Right lobe of liver (tissue), 6 donors: ENCODE measurements at regions not wholly inside any gene's neighbourhood (a gene's known extent, or its start where the extent isn't known, plus 50 kb on each side); places are given as distances from the start of the nearest gene placed in this dataset.

Experiments
- ATAC-seq, 4 donors: fragments of 200-7000 bp; cut with Tn5 transposase; one replicate each; pipeline ENCODE4 v1.9.1; 2020; ENCODE audit warnings: mild to moderate bottlenecking in 4 of 4, moderate library complexity in 4 of 4
- DNase-seq, 3 donors: peaks; one replicate each; pipeline ENCODE4 v3.0.0-alpha.2; 2020
- H3K27ac ChIP-seq, 3 donors: fragments of 200-600 bp; one replicate each; pipeline ENCODE4 v1.8.0; 2022
- H3K27me3 ChIP-seq, 2 donors: fragments of 200-600 bp; one replicate each; pipeline ENCODE4 v1.8.0; 2022
- H3K36me3 ChIP-seq, 4 donors: fragments of 200-600 bp; sonication (generic) in 1 of 4; one replicate each; pipeline versions ENCODE4 v1.5.1 to v1.8.0; 2017 to 2022; ENCODE audit warnings: control low read depth in 1 of 4
- H3K4me1 ChIP-seq, 4 donors: fragments of 200-600 bp; sonication (generic) in 1 of 4; one replicate each; pipeline versions ENCODE4 v1.5.1 to v1.8.0; 2017 to 2022; ENCODE audit warnings: control low read depth in 1 of 4
- H3K4me3 ChIP-seq, 3 donors: fragments of 200-600 bp; one replicate each; pipeline ENCODE4 v1.8.0; 2022
- H3K9me3 ChIP-seq, 4 donors: fragments of 200-600 bp; sonication (generic) in 1 of 4; one replicate each; pipeline versions ENCODE4 v1.5.1 to v1.8.0; 2017 to 2022; ENCODE audit warnings: control low read depth in 1 of 4
- POLR2A ChIP-seq: fragments of 450-650 bp; IDR thresholded peaks from one replicate; pipeline ENCODE4 v1.6.1; 2017; ENCODE audit warnings: antibody characterized with exemption, mild to moderate bottlenecking
- WGBS: methylation state at CpG from one replicate; pipeline ENCODE4 v1.1.6; 2018; ENCODE audit warnings: low coverage, low lambda C conversion rate; ENCODE audit not compliant: insufficient coverage; ENCODE audit errors: missing lambda C conversion rate; 5-methylcytosine and 5-hydroxymethylcytosine counted together
- intact Hi-C, 2 donors: fragments of 100-400 bp; cut with DNase I; formaldehyde crosslinking; loops; one replicate each; pipeline versions ENCODE4 v1.11.2 to v1.14.1; 2022
- TF ChIP-seq, protein P1 (sequence below), 4 donors: fragments of 200-600 bp in 3 of 4; fragments of 450-650 bp in 1 of 4; IDR thresholded peaks; one replicate each; pipeline versions ENCODE4 v1.5.1 to v1.8.0; 2016 to 2022; ENCODE audit warnings: antibody characterized with exemption in 4 of 4, mild to moderate bottlenecking in 2 of 4
- donor health status: DM: no; HTN: yes; CAD: no.
- donor health status: DM: no; HTN: no; CAD: no.
- donor health status: DM: no; HTN: no; CAD: no.
- donor health status: DM: no; HTN: yes; CAD: no.
- donor health status: DM: no; HTN: yes; CAD: no.

DNA sequence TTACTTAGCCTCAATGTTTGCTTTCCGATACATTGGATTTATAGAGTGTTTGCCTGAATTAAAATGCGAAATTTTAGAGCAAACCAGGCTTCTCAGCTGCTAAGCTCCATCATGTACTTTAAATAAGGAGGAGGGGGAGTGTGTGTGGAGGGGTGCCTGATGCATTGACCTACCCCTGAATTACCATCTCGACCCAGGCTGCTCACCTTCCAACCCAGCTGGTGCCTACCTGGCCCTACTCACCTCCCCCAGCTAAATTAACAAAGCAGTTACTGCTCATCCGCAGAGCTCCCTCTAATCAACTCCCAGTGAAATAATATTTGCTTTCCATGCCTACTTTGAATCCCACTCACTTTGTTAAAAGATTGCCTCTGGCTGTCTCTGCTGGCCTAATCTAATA, 544.5 kb downstream of the MAFB start:
- no peak for TF ChIP-seq POLR2A
- TF ChIP-seq, protein P1, sequence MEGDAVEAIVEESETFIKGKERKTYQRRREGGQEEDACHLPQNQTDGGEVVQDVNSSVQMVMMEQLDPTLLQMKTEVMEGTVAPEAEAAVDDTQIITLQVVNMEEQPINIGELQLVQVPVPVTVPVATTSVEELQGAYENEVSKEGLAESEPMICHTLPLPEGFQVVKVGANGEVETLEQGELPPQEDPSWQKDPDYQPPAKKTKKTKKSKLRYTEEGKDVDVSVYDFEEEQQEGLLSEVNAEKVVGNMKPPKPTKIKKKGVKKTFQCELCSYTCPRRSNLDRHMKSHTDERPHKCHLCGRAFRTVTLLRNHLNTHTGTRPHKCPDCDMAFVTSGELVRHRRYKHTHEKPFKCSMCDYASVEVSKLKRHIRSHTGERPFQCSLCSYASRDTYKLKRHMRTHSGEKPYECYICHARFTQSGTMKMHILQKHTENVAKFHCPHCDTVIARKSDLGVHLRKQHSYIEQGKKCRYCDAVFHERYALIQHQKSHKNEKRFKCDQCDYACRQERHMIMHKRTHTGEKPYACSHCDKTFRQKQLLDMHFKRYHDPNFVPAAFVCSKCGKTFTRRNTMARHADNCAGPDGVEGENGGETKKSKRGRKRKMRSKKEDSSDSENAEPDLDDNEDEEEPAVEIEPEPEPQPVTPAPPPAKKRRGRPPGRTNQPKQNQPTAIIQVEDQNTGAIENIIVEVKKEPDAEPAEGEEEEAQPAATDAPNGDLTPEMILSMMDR (IDR thresholded peaks at IDR 0.05), result no peak
- WGBS, result 48% methylated on average over 4 of the region's 4 CpGs
- H3K27ac ChIP-seq, result no peak overlapping the region
- H3K27me3 ChIP-seq, result no peaks in the 10 kb centered on the region
- no peaks in the 10 kb centered on the region for H3K36me3 ChIP-seq
- no peak overlapping the region for H3K4me3 ChIP-seq
- DNase-seq, result no peak
- intact Hi-C loops, result no loop called here
- no peaks in the 10 kb centered on the region for H3K9me3 ChIP-seq
- no peak for ATAC-seq
- no peaks in the 10 kb centered on the region for H3K4me1 ChIP-seq

DNA sequence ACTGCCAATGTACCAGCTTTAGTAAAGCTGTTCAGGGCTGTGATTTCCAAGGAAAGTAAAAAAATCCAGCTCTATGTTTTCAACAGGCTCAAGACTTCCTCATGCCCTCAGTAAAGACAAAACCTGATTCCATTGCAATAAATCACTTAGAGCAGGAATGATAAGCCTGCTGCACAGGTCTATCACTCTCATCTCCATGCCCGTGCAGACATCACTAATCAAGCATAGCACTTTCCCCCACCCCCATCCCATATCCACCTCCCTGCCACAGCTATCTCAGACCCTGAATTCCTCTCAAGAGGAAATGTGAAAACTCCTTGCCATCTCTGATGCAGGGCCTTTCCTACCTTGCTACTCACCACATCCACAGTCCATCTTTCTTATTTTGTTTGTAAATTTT, 554.9 kb downstream of the MAFB start:
- Histone ChIP-seq H3K36me3 (no peaks in the 10 kb centered on the region), H3K9me3 (no peaks in the 10 kb centered on the region), H3K4me1 (no peaks in the 10 kb centered on the region), H3K27me3 (no peaks in the 10 kb centered on the region), H3K4me3 (no peak overlapping the region), H3K27ac (no peak overlapping the region)
- intact Hi-C loops, result no loop called here
- ATAC-seq, result no peak
- no peak for DNase-seq
- TF ChIP-seq, protein P1 (IDR thresholded peaks at IDR 0.05), result no peak
- TF ChIP-seq POLR2A, result no peak
- WGBS, result 36% methylated on average over 1 of the region's 1 CpG

DNA sequence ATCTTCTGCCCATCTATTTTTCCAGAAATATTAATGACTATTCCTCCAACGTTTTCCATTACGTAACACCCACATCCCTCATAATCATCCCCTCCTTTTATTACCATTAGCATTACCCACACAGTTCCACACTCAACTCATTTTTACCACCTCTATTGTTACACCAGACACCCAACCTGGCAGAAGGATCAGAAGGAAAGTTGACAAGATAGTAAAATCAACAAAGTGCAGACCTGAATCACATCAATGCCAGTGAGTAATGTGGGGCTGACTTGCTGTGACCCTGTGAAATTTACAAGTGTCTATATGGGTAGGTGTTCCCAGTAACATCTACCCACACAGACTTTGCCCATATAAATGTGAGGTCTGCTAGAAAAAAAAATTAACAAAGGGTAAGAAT, 568.2 kb downstream of the MAFB start:
- intact Hi-C loops, result no loop called here
- 54% methylated on average over 2 of the region's 2 CpGs for WGBS
- Histone ChIP-seq H3K4me1 (no peaks in the 10 kb centered on the region), H3K9me3 (no peaks in the 10 kb centered on the region), H3K4me3 (no peak overlapping the region), H3K36me3 (no peaks in the 10 kb centered on the region), H3K27me3 (no peaks in the 10 kb centered on the region), H3K27ac (no peak overlapping the region)
- TF ChIP-seq POLR2A, result no peak
- TF ChIP-seq, protein P1 (IDR thresholded peaks at IDR 0.05), result no peak
- ATAC-seq, result no peak
- DNase-seq, result no peak

DNA sequence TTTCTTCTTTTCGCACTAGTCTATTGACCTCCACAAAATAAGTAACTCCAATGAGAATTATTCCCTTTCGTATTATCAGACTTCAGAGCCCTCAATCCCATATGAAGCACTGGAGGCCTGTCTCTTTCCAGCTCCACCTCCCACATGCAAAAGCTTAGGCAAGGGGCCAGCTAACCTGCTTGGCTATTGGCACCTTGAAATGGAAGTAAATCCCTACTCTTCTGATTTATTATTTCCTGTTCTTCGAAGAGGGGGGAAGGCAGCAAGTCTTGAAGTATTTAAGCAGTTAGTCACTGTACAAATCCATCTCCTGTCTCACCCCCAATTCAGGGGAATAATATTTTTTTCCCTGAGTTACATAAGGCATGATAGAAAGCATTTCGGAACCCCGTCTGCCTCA, 577.8 kb downstream of the MAFB start:
- WGBS, result 74% methylated on average over 5 of the region's 5 CpGs
- intact Hi-C loops, result no loop called here
- H3K27ac ChIP-seq, result no peak overlapping the region
- ATAC-seq, result no peak
- no peaks in the 10 kb centered on the region for H3K27me3 ChIP-seq
- no peak for DNase-seq
- no peaks in the 10 kb centered on the region for H3K36me3 ChIP-seq
- TF ChIP-seq POLR2A, result no peak
- TF ChIP-seq, protein P1 (IDR thresholded peaks at IDR 0.05), result no peak
- H3K4me3 ChIP-seq, result no peak overlapping the region
- no peaks in the 10 kb centered on the region for H3K9me3 ChIP-seq
- no peaks in the 10 kb centered on the region for H3K4me1 ChIP-seq

DNA sequence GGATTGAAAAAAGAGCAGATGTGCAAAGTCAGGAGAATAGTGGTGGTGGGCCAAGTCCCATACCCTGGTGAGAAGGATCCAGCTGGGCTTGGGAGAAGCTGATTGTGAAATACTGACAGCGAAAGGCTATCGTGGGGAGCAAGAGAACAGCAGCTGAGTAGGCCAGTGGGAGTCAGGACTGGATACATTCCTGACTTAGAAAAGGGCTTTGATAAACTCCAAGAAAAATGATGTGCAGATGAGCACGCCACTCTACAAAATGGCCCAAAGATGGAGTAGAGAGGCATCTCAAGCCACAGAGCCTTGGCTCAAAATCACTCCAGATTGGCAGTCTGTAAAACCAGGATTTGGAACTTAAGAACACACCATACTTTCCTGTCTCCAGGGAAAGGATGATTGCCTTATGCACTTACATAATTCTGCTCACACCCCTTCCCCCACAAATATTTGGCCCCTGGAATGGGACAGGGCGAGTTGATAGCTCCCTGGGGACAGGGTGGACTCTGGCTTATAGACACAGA, 578.7 kb downstream of the MAFB start:
- Histone ChIP-seq H3K27ac (no peak overlapping the region), H3K4me3 (no peak overlapping the region), H3K27me3 (no peaks in the 10 kb centered on the region), H3K4me1 (no peaks in the 10 kb centered on the region), H3K36me3 (no peaks in the 10 kb centered on the region), H3K9me3 (no peaks in the 10 kb centered on the region)
- no peak for ATAC-seq
- intact Hi-C loops, result no loop called here
- 49% methylated on average over 4 of the region's 4 CpGs for WGBS
- DNase-seq, result no peak
- TF ChIP-seq, protein P1 (IDR thresholded peaks at IDR 0.05), result no peak
- TF ChIP-seq POLR2A, result no peak
